Kidney epithelial cell (primary cell): ENCODE measurements at regions not wholly inside any gene's neighbourhood (a gene's known extent, or its start where the extent isn't known, plus 50 kb on each side); places are given as distances from the start of the nearest gene placed in this dataset.

Experiments used
- DNase-seq: peaks from one replicate; pipeline ENCODE4 v3.0.0-alpha.2; 2010; ENCODE audit warnings: low read depth
- H3K27me3 ChIP-seq: 2 replicates; pipeline ENCODE4 v1.6.0; 2011; ENCODE audit warnings: low read length; ENCODE audit not compliant: control insufficient read depth, insufficient read depth
- H3K36me3 ChIP-seq: 2 replicates; pipeline ENCODE4 v1.5.1; 2011; ENCODE audit warnings: low read length; ENCODE audit not compliant: control insufficient read depth, insufficient read depth
- H3K4me3 ChIP-seq: 2 replicates; pipeline ENCODE4 v1.5.1; 2011; ENCODE audit warnings: low read depth, mild to moderate bottlenecking, control low read depth, low read length
- CTCF ChIP-seq: IDR thresholded peaks from 2 replicates; pipeline ENCODE4 v1.5.1; 2011; ENCODE audit warnings: mild to moderate bottlenecking, moderate library complexity, low read length, control low read depth, inconsistent platforms; ENCODE audit not compliant: insufficient read depth, poor library complexity, severe bottlenecking

- Histone ChIP-seq H3K36me3 (no peaks in the 10 kb centered on the region), H3K4me3 (no peak overlapping the region), H3K27me3 (no peaks in the 10 kb centered on the region)
- no peak for TF ChIP-seq CTCF
- no peak for DNase-seq
Observed at GRCh38 chr5:108641596-108641995, 106.1 kb upstream of the FER start.

GRCh38 chr5:108639366-108639765 is 108.3 kb upstream of the FER start:
- TF ChIP-seq CTCF: no peak
- H3K4me3 ChIP-seq: no peak overlapping the region
- DNase-seq: no peak
- H3K36me3 ChIP-seq: no peaks in the 10 kb centered on the region
- H3K27me3 ChIP-seq: no peaks in the 10 kb centered on the region

- no peak for DNase-seq
- Histone ChIP-seq H3K36me3 (no peaks in the 10 kb centered on the region), H3K4me3 (no peak overlapping the region), H3K27me3 (no peaks in the 10 kb centered on the region)
- TF ChIP-seq CTCF: no peak
Observed at GRCh38 chr5:108638021-108638420, 109.7 kb upstream of the FER start.

GRCh38 chr5:108637134-108637533 is 110.6 kb upstream of the FER start:
- Histone ChIP-seq H3K36me3 (no peaks in the 10 kb centered on the region), H3K27me3 (no peaks in the 10 kb centered on the region), H3K4me3 (no peak overlapping the region)
- no peak for TF ChIP-seq CTCF
- no peak for DNase-seq

GRCh38 chr5:108636135-108636853 is 111.4 kb upstream of the FER start:
- no peak for TF ChIP-seq CTCF
- no peak for DNase-seq
- Histone ChIP-seq H3K4me3 (no peak overlapping the region), H3K27me3 (no peaks in the 10 kb centered on the region), H3K36me3 (no peaks in the 10 kb centered on the region)
